ENCODE measurements at regions not wholly inside any gene's neighbourhood (a gene's known extent, or its start where the extent isn't known, plus 50 kb on each side); places are given as distances from the start of the nearest gene placed in this dataset.

GRCh38 chr13:48859272-48860105 is 116.2 kb upstream of the FNDC3A start:
- DNase-seq (ENCODE audit: low spot score in 2 of 2): no peak
- intact Hi-C loops (cut with DNase I; ENCODE audit: low total_unique reads): no loop called here
- Histone ChIP-seq H3K36me3 (no peaks in the 10 kb centered on the region), H3K4me3 (no peak overlapping the region), H3K27ac (no peak overlapping the region), H3K4me1 (no peaks in the 10 kb centered on the region), H3K27me3 (no peaks in the 10 kb centered on the region), H3K9me3 (no peaks in the 10 kb centered on the region)
- TF ChIP-seq, protein P1, sequence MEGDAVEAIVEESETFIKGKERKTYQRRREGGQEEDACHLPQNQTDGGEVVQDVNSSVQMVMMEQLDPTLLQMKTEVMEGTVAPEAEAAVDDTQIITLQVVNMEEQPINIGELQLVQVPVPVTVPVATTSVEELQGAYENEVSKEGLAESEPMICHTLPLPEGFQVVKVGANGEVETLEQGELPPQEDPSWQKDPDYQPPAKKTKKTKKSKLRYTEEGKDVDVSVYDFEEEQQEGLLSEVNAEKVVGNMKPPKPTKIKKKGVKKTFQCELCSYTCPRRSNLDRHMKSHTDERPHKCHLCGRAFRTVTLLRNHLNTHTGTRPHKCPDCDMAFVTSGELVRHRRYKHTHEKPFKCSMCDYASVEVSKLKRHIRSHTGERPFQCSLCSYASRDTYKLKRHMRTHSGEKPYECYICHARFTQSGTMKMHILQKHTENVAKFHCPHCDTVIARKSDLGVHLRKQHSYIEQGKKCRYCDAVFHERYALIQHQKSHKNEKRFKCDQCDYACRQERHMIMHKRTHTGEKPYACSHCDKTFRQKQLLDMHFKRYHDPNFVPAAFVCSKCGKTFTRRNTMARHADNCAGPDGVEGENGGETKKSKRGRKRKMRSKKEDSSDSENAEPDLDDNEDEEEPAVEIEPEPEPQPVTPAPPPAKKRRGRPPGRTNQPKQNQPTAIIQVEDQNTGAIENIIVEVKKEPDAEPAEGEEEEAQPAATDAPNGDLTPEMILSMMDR (IDR thresholded peaks at IDR 0.05): no peak
- TF ChIP-seq POLR2AphosphoS5 (IDR thresholded peaks at IDR 0.05) (no peak), POLR2A (IDR thresholded peaks at IDR 0.05) (no peak)

DNA sequence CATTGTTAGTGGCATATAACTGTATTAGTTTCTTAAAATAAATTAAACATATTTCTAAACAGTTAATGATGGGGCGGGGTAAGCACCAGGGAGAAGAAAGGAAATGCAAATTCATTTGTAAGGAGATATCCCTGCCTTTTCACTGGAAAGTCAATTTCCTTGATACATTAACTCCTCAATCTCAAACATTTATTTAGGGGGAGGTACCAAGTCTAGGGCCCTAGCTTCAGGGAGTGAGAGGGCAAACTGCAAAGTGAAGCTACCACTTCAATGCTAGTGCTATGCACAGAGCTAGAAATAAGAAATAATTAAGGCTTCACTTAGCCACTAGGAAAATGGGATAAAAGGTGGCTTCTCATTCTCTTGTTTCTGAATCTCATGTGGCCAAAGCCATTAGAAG is 115.3 kb upstream of the FNDC3A start:
- Histone ChIP-seq H3K4me3 (no peak overlapping the region), H3K27me3 (no peaks in the 10 kb centered on the region), H3K27ac (no peak overlapping the region), H3K36me3 (no peaks in the 10 kb centered on the region), H3K4me1 (no peaks in the 10 kb centered on the region), H3K9me3 (no peaks in the 10 kb centered on the region)
- TF ChIP-seq POLR2A (IDR thresholded peaks at IDR 0.05) (no peak), POLR2AphosphoS5 (IDR thresholded peaks at IDR 0.05) (no peak)
- TF ChIP-seq, protein P1 (IDR thresholded peaks at IDR 0.05): no peak
- intact Hi-C loops (cut with DNase I; ENCODE audit: low total_unique reads): no loop called here
- DNase-seq (ENCODE audit: low spot score in 2 of 2): no peak

DNA sequence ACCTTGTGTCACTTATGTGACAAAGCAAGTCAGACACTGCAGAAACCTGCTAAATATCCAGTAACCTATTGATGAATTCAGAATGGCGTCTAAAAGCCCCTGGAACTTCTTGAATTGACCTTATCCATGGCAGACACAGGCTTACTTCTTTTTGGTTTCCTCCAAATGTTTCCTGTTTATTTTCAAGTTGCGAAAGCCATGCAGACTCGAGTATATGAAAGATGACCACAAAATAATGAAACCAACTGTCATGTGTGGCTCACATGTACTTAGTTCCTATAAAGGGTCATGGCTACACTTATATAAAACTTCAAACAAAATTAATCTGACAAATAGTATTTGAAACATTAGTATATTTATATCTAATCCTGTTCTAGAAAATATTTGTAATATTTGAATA is 113.1 kb upstream of the FNDC3A start:
- Histone ChIP-seq H3K4me3 (no peak overlapping the region), H3K4me1 (no peaks in the 10 kb centered on the region), H3K27ac (no peak overlapping the region), H3K9me3 (no peaks in the 10 kb centered on the region), H3K27me3 (no peaks in the 10 kb centered on the region), H3K36me3 (no peaks in the 10 kb centered on the region)
- no peak for DNase-seq (ENCODE audit: low spot score in 2 of 2)
- TF ChIP-seq, protein P1 (IDR thresholded peaks at IDR 0.05): no peak
- TF ChIP-seq POLR2AphosphoS5 (IDR thresholded peaks at IDR 0.05) (no peak), POLR2A (IDR thresholded peaks at IDR 0.05) (no peak)
- intact Hi-C loops (cut with DNase I; ENCODE audit: low total_unique reads): no loop called here

GRCh38 chr13:48864100-48864499 is 111.6 kb upstream of the FNDC3A start:
- TF ChIP-seq POLR2A (IDR thresholded peaks at IDR 0.05) (no peak), POLR2AphosphoS5 (IDR thresholded peaks at IDR 0.05) (no peak)
- TF ChIP-seq, protein P1 (IDR thresholded peaks at IDR 0.05): no peak
- H3K27ac ChIP-seq: no peak overlapping the region
- H3K36me3 ChIP-seq: no peaks in the 10 kb centered on the region
- intact Hi-C loops (cut with DNase I; ENCODE audit: low total_unique reads): no loop called here
- no peaks in the 10 kb centered on the region for H3K4me1 ChIP-seq
- H3K9me3 ChIP-seq: no peaks in the 10 kb centered on the region
- no peak for DNase-seq (ENCODE audit: low spot score in 2 of 2)
- H3K4me3 ChIP-seq: no peak overlapping the region
- H3K27me3 ChIP-seq: no peaks in the 10 kb centered on the region

DNA sequence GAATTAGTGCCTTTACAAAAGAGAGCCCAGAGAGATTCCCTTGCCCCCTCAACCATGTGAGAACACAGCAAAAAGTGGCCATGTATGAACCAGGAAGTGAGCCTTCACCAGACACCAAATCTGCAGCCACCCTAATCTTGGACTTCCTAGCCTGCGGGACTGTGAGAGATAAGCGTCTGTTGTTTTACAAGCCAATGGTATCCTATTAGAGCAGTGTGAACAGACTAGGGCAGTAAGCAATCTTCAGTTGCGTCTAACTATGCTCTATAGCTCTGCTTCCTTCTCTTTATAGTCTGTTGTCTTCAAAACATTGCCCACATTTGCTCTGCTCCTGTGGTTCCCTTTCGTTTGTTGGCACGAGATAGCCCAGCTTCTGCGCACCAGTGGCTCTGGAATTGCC is 109.5 kb upstream of the FNDC3A start:
- intact Hi-C loops (cut with DNase I; ENCODE audit: low total_unique reads): no loop called here
- TF ChIP-seq, protein P1 (IDR thresholded peaks at IDR 0.05): no peak
- TF ChIP-seq POLR2A (IDR thresholded peaks at IDR 0.05): no peak
- TF ChIP-seq POLR2AphosphoS5 (IDR thresholded peaks at IDR 0.05): no peak
- H3K27me3 ChIP-seq: no peaks in the 10 kb centered on the region
- no peaks in the 10 kb centered on the region for H3K9me3 ChIP-seq
- H3K4me3 ChIP-seq: no peak overlapping the region
- H3K4me1 ChIP-seq: no peaks in the 10 kb centered on the region
- no peaks in the 10 kb centered on the region for H3K36me3 ChIP-seq
- DNase-seq (ENCODE audit: low spot score in 2 of 2): no peak
- no peak overlapping the region for H3K27ac ChIP-seq
